Gastrocnemius medialis (tissue), 4 donors: ENCODE measurements at regions not wholly inside any gene's neighbourhood (a gene's known extent, or its start where the extent isn't known, plus 50 kb on each side); places are given as distances from the start of the nearest gene placed in this dataset.

Source experiments
- ATAC-seq, 2 donors: fragments of 150-250 bp; one replicate each; pipeline ENCODE4 v1.9.1; 2016
- DNase-seq, 2 donors: peaks; one replicate each; pipeline ENCODE4 v3.0.0-alpha.2; 2019
- H3K27ac ChIP-seq, 4 donors: fragments of 200-600 bp; sonication (generic); 1 replicate in 1 of 4; 2 replicates in 3 of 4; pipeline ENCODE4 v1.5.1; 2016 to 2018; ENCODE audit warnings: mild to moderate bottlenecking in 2 of 4, moderate library complexity in 1 of 4
- H3K27me3 ChIP-seq, 3 donors: fragments of 200-600 bp; sonication (generic) in 2 of 3; 1 replicate in 1 of 3; 2 replicates in 2 of 3; pipeline versions ENCODE4 v1.5.1 to v1.6.0; 2016 to 2019; ENCODE audit warnings: mild to moderate bottlenecking in 1 of 3, moderate library complexity in 1 of 3
- H3K36me3 ChIP-seq, 2 donors: fragments of 200-600 bp; sonication (generic) in 1 of 2; one replicate each; pipeline ENCODE4 v1.5.1; 2017 to 2018
- H3K4me1 ChIP-seq, 2 donors: fragments of 200-600 bp; sonication (generic) in 1 of 2; one replicate each; pipeline ENCODE4 v1.5.1; 2016 to 2017; ENCODE audit warnings: mild to moderate bottlenecking in 2 of 2
- H3K4me3 ChIP-seq, 4 donors: fragments of 200-600 bp; sonication (generic) in 3 of 4; 1 replicate in 1 of 4; 2 replicates in 3 of 4; pipeline ENCODE4 v1.5.1; 2016 to 2019; ENCODE audit warnings: mild to moderate bottlenecking in 2 of 4
- H3K9me3 ChIP-seq, 3 donors: fragments of 200-600 bp; sonication (generic) in 2 of 3; 1 replicate in 1 of 3; 2 replicates in 2 of 3; pipeline ENCODE4 v1.5.1; 2016 to 2019
- CTCF ChIP-seq, 5 experiments: fragments of 450-650 bp in 3 of 5; fragments of 200-600 bp in 2 of 5; sonication (generic) in 2 of 5; IDR thresholded peaks in 4 of 5; conservative IDR thresholded peaks in 1 of 5; 1 replicate in 4 of 5; 2 replicates in 1 of 5; pipeline ENCODE4 v1.5.1; 2016 to 2019; ENCODE audit warnings: antibody characterized with exemption in 5 of 5, mild to moderate bottlenecking in 3 of 5, moderate library complexity in 3 of 5
- POLR2A ChIP-seq, 2 donors: fragments of 450-650 bp; IDR thresholded peaks; one replicate each; pipeline ENCODE4 v1.6.1; 2017; ENCODE audit warnings: antibody characterized with exemption in 2 of 2, mild to moderate bottlenecking in 2 of 2, moderate library complexity in 2 of 2
- in situ Hi-C, 4 donors: fragments of 200-750 bp; cut with MboI; loops; one replicate each; pipeline versions ENCODE4 v1.15.0 to v1.8.0; 2017; ENCODE audit warnings: low sequenced_read_pairs in 4 of 4
- intact Hi-C: fragments of 100-400 bp; cut with DNase I; formaldehyde crosslinking; loops from one replicate; pipeline ENCODE4 v1.15.1; 2023; ENCODE audit warnings: low total_unique reads

- in situ Hi-C loops = loop anchor here in 1 of 4 donors (25.0 kb wide), 1 partner anchor 236 kb away; the partner anchor contains the start of gene ENC1
Measured at GRCh38 chr5:74401281-74401945, 239.1 kb downstream of the ENC1 start.

GRCh38 chr5:74400067-74400466, 240.5 kb downstream of the ENC1 start:
- TF ChIP-seq CTCF (IDR thresholded peaks at IDR 0.05 in 4 of 5, conservative IDR thresholded peaks at IDR 0.05 in 1 of 5) (no peak), POLR2A (IDR thresholded peaks at IDR 0.05) (no peak)
- no peaks in the 10 kb centered on the region for H3K27me3 ChIP-seq
- in situ Hi-C loops = loop anchor here in 1 of 4 donors (25.0 kb wide), 1 partner anchor 237 kb away; the partner anchor contains the start of gene ENC1
- no peak overlapping the region for H3K4me3 ChIP-seq
- no peaks in the 10 kb centered on the region for H3K9me3 ChIP-seq
- intact Hi-C loops = loop anchor here (10.0 kb wide), 1 partner anchor 495 kb away; no protein-coding TSS in a partner anchor
- DNase-seq = no peak
- H3K36me3 ChIP-seq = no peaks in the 10 kb centered on the region
- H3K4me1 ChIP-seq = peaks cover 28 to 33% of the 10 kb centered on the region in 2 donors
- no peak for ATAC-seq
- H3K27ac ChIP-seq = no peak overlapping the region

More at GRCh38 chr5:74401281-74401945, 239.1 kb downstream of the ENC1 start:
- no peak overlapping the region for H3K4me3 ChIP-seq
- H3K36me3 ChIP-seq = no peaks in the 10 kb centered on the region
- peaks cover 31 to 47% of the 10 kb centered on the region in 2 donors for H3K4me1 ChIP-seq
- no peaks in the 10 kb centered on the region for H3K27me3 ChIP-seq
- H3K27ac ChIP-seq = no peak overlapping the region
- intact Hi-C loops = loop anchor here (10.0 kb wide), 1 partner anchor 497 kb away; no protein-coding TSS in a partner anchor
- DNase-seq = no peak
- no peak for ATAC-seq
- H3K9me3 ChIP-seq = no peaks in the 10 kb centered on the region
- TF ChIP-seq POLR2A (IDR thresholded peaks at IDR 0.05) (no peak), CTCF (IDR thresholded peaks at IDR 0.05 in 4 of 5, conservative IDR thresholded peaks at IDR 0.05 in 1 of 5) (no peak)

GRCh38 chr5:74396913-74397622, 243.5 kb downstream of the ENC1 start:
- in situ Hi-C loops = no loop called here

More at GRCh38 chr5:74396913-74397622, 243.5 kb downstream of the ENC1 start:
- intact Hi-C loops = no loop called here
- H3K9me3 ChIP-seq = no peaks in the 10 kb centered on the region
- no peaks in the 10 kb centered on the region for H3K27me3 ChIP-seq
- H3K4me3 ChIP-seq = no peak overlapping the region
- TF ChIP-seq CTCF (IDR thresholded peaks at IDR 0.05 in 4 of 5, conservative IDR thresholded peaks at IDR 0.05 in 1 of 5) (no peak), POLR2A (IDR thresholded peaks at IDR 0.05) (no peak)
- H3K36me3 ChIP-seq = no peaks in the 10 kb centered on the region
- ATAC-seq = peak; percentile 48 to 67
- H3K27ac ChIP-seq = no peak overlapping the region
- H3K4me1 ChIP-seq = peaks cover 7 to 17% of the 10 kb centered on the region in 2 donors
- DNase-seq = peak in 1 of 2 donors; percentile 40
